GM19238 (cell line): ENCODE measurements at regions not wholly inside any gene's neighbourhood (a gene's known extent, or its start where the extent isn't known, plus 50 kb on each side); places are given as distances from the start of the nearest gene placed in this dataset.
"Not testable (repeated sequence)": the region's sequence is repeated elsewhere in the genome, so short reads cannot be mapped to it uniquely, and the experiment has no call there.

ENCODE experiments used
- DNase-seq: peaks from one replicate; pipeline ENCODE4 v3.0.0; 2011; ENCODE audit warnings: low spot score; ENCODE audit not compliant: insufficient read length

DNA sequence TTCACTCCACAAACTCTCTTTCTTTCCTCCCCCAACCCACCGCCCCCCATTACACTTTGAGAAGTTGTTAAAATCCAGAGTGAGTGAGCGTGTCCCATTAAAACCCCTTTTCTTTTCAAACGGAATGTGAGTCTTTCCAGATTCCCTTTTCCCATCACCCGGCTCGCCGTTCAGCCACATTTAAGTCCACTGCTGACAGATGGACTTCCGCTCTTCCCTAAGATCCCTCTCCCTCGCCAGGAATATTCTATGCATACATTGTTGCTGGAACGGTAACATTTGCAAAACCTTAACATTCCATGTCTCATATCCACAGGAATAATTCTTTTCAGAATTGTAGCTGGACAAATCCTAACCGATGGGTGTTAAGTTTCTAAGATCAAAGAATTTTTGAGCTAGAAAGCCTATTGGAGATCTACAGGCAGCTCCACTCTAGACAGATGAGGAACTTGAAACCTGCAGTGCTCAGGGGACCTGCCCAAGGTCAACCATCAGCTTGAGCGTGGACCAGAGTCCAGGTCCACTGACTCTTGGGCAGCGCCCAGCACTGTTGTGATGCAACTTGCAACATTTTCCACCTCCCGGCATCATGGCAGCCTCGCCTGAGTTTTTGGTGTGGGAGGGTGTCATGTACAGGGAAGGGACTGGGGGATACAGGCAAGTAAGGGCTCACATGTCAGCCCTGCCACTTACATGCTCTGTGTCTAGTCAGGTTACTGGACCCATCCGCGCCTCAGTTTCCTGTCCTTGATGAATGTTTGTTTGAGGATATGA, 500.1 kb downstream of the CCDC171 start:
- no peak for DNase-seq

- DNase-seq: no peak
Observed at GRCh38 chr9:16057541-16057940, 504.7 kb downstream of the CCDC171 start.

- DNase-seq: no peak
Observed at GRCh38 chr9:16058131-16058549, 505.3 kb downstream of the CCDC171 start.

- no peak for DNase-seq
Observed at GRCh38 chr9:16060436-16061129, 507.7 kb downstream of the CCDC171 start.

GRCh38 chr9:16062542-16063240, 509.8 kb downstream of the CCDC171 start:
- DNase-seq: no peak

DNA sequence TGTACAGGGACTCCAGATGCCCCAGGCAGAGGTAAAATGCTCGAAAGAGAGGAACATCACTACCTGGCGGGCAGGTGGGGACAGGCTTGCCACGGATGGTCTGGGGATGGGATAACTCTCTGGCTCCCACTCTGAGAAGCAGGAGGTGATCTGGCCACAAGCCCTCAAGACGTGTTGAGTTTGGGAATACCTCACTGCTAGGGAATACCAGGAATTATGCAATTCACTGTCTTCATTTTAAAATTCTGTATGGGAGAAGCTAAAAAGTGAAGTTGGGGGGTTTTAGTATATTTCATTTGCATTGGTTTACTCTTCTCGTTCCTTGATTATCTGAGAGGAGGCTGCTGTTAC, 510.4 kb downstream of the CCDC171 start:
- no peak for DNase-seq

DNA sequence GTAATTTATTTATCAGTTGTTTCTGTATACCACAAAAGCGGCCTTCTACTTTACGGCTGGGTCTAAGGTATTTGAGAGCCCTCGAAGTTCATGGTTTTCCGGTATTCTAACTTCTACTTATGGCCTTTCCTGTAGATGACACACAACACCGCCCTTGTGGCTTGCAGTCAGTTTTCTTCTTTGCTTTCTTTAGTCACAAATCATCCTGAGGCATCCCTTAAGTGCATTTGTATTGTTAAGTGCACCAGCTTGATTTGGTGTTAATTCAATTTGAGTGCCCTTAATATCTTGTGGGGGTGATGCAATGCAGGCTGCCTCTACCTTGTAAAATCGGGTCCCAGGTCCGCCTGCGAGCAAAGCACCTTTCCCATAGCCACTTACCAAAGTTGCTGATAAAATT, 511.9 kb downstream of the CCDC171 start:
- no peak for DNase-seq

- DNase-seq: not testable (repeated sequence)
Observed at GRCh38 chr9:16066201-16066600, 513.4 kb downstream of the CCDC171 start.

DNA sequence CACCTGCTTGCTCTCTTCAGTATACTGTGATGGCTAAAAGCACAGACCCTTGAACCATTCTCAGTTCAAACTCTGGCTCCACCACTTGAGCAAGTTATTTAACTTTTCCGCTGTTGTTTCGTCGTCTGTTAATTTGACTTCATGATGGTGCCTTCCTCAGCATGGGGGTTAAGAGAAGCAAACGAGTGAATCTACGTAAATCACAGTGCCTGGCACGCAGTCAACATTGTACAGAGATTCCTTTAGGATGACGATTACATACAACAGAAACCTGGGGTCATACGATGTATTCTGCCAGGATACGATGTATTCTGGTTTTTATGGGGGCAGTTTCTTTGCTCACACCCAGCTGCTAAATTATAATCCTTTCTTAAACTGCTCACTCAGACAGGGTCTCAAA, 515.6 kb downstream of the CCDC171 start:
- no peak for DNase-seq

- DNase-seq: no peak
Observed at GRCh38 chr9:16069249-16069648, 516.4 kb downstream of the CCDC171 start.

- DNase-seq: no peak
Observed at GRCh38 chr9:16069671-16070454, 517.0 kb downstream of the CCDC171 start.

GRCh38 chr9:16070455-16071145, 517.8 kb downstream of the CCDC171 start:
- DNase-seq: no peak

- no peak for DNase-seq
Observed at GRCh38 chr9:16071400-16071799, 518.6 kb downstream of the CCDC171 start.

GRCh38 chr9:16074963-16075362, 522.1 kb downstream of the CCDC171 start:
- DNase-seq: no peak

GRCh38 chr9:16075696-16076095, 522.9 kb downstream of the CCDC171 start:
- DNase-seq: no peak

- no peak for DNase-seq
Observed at GRCh38 chr9:16076511-16076910, 523.7 kb downstream of the CCDC171 start.

DNA sequence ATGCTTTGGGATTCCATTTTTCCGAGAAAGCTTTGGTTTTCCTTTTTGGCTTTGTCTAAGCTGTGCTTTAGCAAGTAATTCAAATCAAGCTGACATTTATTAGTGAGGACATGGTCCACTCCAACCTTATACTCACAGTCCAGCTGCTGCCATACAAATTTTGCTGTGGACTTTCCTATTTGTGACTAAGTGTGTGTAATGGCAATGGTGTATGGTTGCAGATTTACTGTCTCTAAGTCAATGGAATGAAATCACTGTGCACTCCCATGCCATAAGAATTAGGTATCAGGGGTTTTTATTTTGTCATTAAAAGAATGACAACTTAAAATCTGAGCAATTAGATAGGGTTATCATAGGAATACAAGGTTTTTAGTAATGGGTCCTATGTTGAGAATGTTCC, 530.0 kb downstream of the CCDC171 start:
- no peak for DNase-seq

DNA sequence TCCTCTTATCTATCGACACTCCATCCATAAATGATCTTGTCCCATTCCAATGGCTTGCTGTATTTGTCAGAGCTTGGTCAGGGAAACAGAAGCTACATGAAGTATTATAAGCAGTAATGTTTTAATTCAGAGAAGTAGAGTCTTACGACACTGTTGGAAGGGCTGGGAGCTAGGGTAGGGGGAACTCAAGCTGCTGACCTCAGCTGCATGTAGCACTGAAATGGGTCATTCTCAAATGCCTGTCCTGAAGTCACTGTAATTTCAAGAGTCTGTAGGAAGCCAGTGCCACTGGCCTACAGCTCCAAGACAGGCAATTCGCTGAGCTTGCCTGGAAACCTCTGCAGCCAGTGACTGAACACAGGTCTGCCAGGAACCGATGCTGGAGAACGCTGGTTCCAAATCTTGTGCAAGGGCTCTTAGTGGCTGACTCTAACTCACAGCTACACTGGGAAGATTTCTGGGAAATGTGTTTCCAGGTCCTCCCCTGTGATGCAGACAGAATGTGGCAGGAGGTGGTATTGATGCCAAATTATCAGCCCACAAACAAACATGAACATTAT, 532.4 kb downstream of the CCDC171 start:
- no peak for DNase-seq

DNA sequence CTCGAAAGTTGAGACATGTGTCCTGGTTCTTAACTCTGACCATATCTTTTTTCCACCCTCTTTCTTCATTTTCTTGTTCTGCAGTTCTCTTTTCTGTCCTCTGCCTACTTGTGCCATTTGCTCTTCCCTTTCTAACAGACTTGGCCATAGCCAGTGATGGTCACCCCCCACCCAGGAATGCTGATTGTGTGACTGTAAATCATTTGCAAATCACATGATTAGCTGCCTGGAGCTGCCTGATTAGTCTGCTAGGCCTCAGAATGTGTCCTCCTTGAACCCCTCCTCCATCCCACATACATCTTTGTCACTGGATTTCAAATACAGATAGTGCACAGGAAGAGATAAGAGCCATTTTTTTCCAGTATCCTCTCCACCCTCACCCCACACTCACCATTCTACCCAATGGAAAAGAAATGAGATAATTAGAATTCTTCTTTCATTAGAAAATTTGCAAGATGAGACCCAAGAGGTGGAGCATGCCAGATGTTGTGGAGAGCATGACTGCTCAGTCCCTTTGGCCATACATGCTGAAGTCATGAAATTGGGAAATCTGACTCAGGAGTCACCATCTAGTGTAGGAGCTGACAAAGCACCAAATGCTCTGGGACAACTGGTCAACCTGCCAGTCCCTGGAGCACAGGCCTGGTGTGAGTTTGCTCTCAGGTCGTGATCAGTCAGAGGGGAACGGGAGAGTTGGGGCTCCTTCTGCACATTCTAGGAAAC, 538.2 kb downstream of the CCDC171 start:
- DNase-seq: no peak
